Esophagus (tissue), 2 donors: ENCODE measurements at regions not wholly inside any gene's neighbourhood (a gene's known extent, or its start where the extent isn't known, plus 50 kb on each side); places are given as distances from the start of the nearest gene placed in this dataset.
"Not testable (repeated sequence)": the region's sequence is repeated elsewhere in the genome, so short reads cannot be mapped to it uniquely, and the experiment has no call there.

Experiments used
- H3K27ac ChIP-seq, 2 donors: one replicate each; pipeline ENCODE4 v1.5.1; 2013; ENCODE audit warnings: low read depth in 2 of 2, mild to moderate bottlenecking in 2 of 2, inconsistent platforms in 1 of 2, low read length in 1 of 2, moderate library complexity in 1 of 2
- H3K27me3 ChIP-seq, 2 donors: one replicate each; pipeline ENCODE4 v1.6.1; 2013; ENCODE audit warnings: low read length in 2 of 2, control low read depth in 1 of 2, mild to moderate bottlenecking in 1 of 2; ENCODE audit not compliant: insufficient read depth in 2 of 2, control insufficient read depth in 1 of 2
- H3K36me3 ChIP-seq, 2 donors: one replicate each; pipeline ENCODE4 v1.6.1; 2013; ENCODE audit warnings: low read length in 1 of 2; ENCODE audit not compliant: control insufficient read depth in 2 of 2, insufficient read depth in 2 of 2
- H3K4me1 ChIP-seq, 2 donors: one replicate each; pipeline ENCODE4 v1.6.1; 2013; ENCODE audit warnings: low read length in 1 of 2; ENCODE audit not compliant: control insufficient read depth in 2 of 2, insufficient read depth in 2 of 2
- H3K4me3 ChIP-seq, 2 donors: one replicate each; pipeline ENCODE4 v1.5.1; 2013; ENCODE audit warnings: low read length in 2 of 2, mild to moderate bottlenecking in 2 of 2, low read depth in 1 of 2, moderate library complexity in 1 of 2
- H3K9me3 ChIP-seq, 2 donors: one replicate each; pipeline ENCODE4 v1.6.1; 2013; ENCODE audit warnings: mild to moderate bottlenecking in 2 of 2, low read depth in 1 of 2, low read length in 1 of 2, moderate library complexity in 1 of 2; ENCODE audit not compliant: control insufficient read depth in 2 of 2, insufficient read depth in 1 of 2
- WGBS, 2 donors: extraction: QIAGEN DNeasy Blood & Tissue Kit; methylation state at CpG; one replicate each; pipeline ENCODE4 v1.1.7; 2013; 5-methylcytosine and 5-hydroxymethylcytosine counted together
- donor health status: healthy with polysubstance abuse.
- donor health status: Bipolar disorder and iron deficiency.

DNA sequence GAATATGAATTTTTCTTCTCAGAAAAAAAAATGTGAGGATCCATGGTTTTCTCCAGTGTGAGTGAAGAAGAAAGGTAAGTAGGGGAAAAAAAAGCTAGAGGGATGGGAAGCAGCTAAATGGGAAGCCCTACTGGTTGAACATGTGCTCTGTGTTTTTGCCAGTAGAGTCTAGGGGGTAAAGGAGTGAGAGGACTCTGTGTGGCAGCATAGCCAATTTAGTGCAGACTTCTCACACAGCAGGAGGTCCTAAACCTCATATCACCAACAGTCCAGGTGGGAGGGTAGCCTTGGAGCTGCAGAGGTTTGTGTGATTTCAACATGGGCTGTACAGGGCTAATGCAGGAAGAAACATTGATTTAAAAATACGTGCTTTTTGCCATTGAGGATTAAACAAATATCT lies 334.5 kb upstream of the SPHKAP start:
- Histone ChIP-seq H3K4me1 (no peaks in the 10 kb centered on the region), H3K27me3 (no peaks in the 10 kb centered on the region), H3K4me3 (no peak overlapping the region), H3K9me3 (no peaks in the 10 kb centered on the region), H3K27ac (no peak overlapping the region), H3K36me3 (no peaks in the 10 kb centered on the region)
- 44 to 45% methylated on average over 1 of the region's 1 CpG for WGBS, 2 donors

DNA sequence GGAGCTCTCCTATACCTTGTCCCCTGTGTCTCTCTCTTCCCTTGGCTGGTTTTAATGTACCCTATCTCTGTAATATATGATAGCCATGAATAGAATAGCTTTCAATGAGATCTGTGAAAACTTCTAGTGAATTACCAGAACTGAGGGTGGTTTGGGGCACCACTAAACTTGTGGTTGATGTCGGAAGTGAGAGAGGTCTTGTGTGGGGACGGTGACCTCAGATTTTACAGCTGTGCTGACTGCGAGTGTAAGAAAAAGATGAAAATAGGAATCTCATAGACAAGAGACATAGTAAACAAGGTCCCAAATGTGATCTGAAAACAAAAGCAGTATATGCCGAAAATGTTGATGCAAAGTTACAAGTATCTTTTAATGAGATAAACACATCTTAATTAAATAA lies 332.0 kb upstream of the SPHKAP start:
- not testable (repeated sequence) for H3K4me1 ChIP-seq, H3K27ac ChIP-seq, H3K36me3 ChIP-seq, H3K9me3 ChIP-seq, H3K27me3 ChIP-seq, H3K4me3 ChIP-seq
- 83 to 89% methylated on average over 4 of the region's 4 CpGs for WGBS, 2 donors

DNA sequence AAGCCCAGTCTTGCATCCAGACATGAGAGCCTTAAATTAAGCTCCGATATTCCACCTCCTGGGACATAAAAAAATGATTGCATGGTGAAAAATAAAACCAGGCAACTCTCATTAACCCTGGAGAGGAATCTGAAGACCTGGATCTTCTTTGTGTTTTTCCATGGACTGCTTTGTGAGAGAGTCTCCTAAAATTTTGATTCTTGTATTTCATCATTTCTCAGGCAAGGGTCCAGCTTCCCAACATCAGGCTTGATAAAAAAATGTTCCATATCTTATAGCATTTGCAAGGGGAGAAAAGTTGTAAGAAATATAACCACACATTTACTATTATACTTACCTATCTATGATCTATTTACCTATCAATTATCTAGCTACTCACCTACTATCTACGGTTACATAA lies 327.5 kb upstream of the SPHKAP start:
- no peaks in the 10 kb centered on the region for H3K4me1 ChIP-seq
- no peaks in the 10 kb centered on the region for H3K27me3 ChIP-seq
- 30 to 45% methylated on average over 2 of the region's 2 CpGs for WGBS, 2 donors
- no peak overlapping the region for H3K27ac ChIP-seq
- H3K4me3 ChIP-seq: no peak overlapping the region
- H3K36me3 ChIP-seq: no peaks in the 10 kb centered on the region
- H3K9me3 ChIP-seq: no peaks in the 10 kb centered on the region

DNA sequence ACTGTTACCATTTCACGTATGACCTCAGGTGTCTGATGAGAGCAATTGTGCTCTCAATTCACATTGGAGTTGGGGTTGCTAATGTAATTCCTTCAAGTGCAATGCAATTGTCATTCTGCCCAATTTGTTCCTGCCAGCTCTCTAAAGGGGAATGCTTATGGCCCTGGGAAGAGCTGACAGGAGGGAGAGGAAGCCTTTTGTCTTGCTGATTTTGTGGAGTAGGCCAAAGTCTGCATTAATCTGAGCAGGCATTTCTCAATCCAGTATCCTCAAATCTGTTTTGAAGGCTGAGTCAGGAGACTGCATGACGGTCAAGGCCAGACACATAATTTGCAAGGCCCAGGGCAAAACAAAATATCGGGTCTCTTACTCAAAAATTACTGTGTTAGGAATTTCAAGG lies 326.4 kb upstream of the SPHKAP start:
- Histone ChIP-seq H3K36me3 (no peaks in the 10 kb centered on the region), H3K4me1 (no peaks in the 10 kb centered on the region), H3K27ac (no peak overlapping the region), H3K27me3 (no peaks in the 10 kb centered on the region), H3K9me3 (no peaks in the 10 kb centered on the region), H3K4me3 (no peak overlapping the region)
- WGBS, 2 donors: 57% methylated on average over 3 of the region's 3 CpGs

DNA sequence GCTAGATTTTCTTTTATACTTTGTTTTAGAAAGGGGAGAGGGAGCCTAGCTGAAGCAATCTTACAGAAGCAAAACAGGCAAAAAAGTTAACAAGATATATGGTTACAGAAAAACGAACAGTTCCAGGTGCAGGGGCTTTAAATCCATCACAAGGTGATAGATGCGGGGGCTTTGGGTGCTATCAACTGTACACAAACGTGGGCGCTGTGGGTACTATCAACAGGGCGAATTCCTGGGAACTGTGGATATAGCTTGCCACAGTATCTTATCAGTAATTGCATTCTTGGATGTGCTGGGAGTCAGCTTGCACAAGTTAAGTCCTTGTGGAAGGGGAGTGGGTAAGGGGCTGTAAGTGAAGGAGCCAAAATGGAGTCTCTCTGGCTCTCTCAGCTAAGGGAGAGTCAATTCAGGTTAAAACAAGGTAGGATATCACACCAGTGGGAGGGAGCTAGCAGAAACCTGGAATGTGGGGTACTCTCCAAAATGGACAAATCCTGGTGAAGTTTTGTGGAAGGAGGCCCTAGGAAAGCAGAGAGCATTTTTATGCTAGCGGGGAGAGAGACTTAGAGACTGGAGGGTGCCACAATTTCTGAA lies 325.8 kb upstream of the SPHKAP start:
- no peaks in the 10 kb centered on the region for H3K36me3 ChIP-seq
- no peaks in the 10 kb centered on the region for H3K27me3 ChIP-seq
- H3K4me1 ChIP-seq: no peaks in the 10 kb centered on the region
- WGBS, 2 donors: 56 to 57% methylated on average over 6 of the region's 6 CpGs
- H3K9me3 ChIP-seq: no peaks in the 10 kb centered on the region
- no peak overlapping the region for H3K4me3 ChIP-seq
- H3K27ac ChIP-seq: no peak overlapping the region

DNA sequence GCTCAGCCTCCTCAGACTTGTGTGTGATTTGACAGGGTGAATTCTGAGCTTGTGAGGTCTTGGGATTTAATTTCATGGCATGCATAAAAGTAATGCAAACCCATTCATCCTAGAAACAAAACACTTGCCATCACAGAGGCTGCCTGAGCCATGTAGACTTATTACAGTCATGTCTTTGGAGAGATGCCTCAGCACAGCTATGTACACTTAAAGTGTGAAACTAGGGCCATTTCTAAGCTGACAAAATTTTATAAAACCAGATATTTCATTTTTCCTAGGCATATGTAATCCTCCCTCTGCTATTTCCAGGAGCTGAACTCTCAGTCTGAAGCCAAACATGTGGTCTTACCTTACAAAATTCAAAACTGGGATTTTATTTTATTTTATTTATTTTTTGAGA lies 322.2 kb upstream of the SPHKAP start:
- no peaks in the 10 kb centered on the region for H3K27me3 ChIP-seq
- H3K4me3 ChIP-seq: no peak overlapping the region
- H3K27ac ChIP-seq: no peak overlapping the region
- peaks cover 0 to 3% of the 10 kb centered on the region in 2 donors for H3K9me3 ChIP-seq
- H3K36me3 ChIP-seq: no peaks in the 10 kb centered on the region
- no peaks in the 10 kb centered on the region for H3K4me1 ChIP-seq

DNA sequence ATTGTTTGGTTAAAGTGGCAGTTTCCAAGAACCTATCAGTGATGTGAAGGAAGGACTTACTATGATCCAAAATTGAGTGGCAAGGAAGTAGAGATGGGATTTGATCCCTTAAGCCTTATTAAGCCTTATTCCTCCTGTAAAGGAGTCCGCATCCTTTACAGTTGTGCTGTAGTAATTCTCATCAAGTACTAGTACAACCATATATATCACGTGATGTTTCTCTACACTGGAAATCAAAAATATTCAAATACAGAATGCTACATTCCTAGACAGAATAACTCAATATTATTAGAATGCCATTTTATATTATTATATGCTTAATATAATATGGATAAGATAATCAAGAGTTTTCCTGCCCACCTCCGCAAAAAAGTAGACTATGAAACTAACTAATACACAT lies 312.4 kb upstream of the SPHKAP start:
- Histone ChIP-seq H3K9me3 (peaks cover 0 to 2% of the 10 kb centered on the region in 2 donors), H3K4me3 (no peak overlapping the region), H3K27ac (no peak overlapping the region), H3K36me3 (no peaks in the 10 kb centered on the region), H3K4me1 (no peaks in the 10 kb centered on the region), H3K27me3 (no peaks in the 10 kb centered on the region)
- WGBS, 2 donors: 92 to 94% methylated on average over 3 of the region's 3 CpGs

DNA sequence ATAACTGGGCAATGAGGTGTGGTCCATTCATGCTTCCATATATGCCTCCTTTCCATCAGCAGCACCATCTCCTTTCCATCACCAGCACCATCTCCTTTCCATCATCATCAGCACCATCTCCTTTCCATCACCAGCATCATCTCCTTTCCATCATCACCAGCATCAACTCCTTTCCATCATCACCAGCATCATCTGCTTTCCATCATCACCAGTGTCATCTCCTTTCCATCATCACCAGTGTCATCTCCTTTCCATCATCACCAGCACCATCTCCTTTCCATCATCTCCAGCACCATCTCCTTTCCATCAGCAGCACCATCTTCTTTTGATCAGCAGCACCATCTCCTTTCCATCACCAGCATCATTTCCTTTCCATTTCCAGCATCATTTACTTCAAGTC lies 297.5 kb upstream of the SPHKAP start:
- Histone ChIP-seq H3K4me3 (no peak overlapping the region), H3K27ac (no peak overlapping the region), H3K4me1 (no peaks in the 10 kb centered on the region)

DNA sequence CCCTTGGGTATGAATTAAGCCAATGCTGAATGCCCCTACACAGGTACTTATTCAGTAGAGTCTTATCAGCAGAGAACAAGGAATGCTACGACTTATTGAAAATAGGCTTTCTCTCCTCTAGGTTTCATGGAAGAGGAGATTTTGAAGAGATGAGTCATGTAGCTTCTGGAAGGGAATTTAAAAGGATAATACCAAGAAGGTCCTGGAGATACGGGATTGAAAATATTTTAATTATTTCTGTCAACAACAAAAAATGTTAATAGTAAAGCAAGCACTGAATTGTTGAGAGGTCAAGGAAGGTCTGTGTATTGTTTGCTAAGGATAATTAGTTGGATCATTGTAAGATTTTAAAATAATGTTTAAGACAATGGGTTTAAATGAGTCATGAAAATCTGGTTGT lies 293.0 kb upstream of the SPHKAP start:
- Histone ChIP-seq H3K4me1 (no peaks in the 10 kb centered on the region), H3K27ac (no peak overlapping the region), H3K27me3 (no peaks in the 10 kb centered on the region), H3K4me3 (no peak overlapping the region), H3K36me3 (no peaks in the 10 kb centered on the region), H3K9me3 (peaks cover 0 to 2% of the 10 kb centered on the region in 2 donors)
- WGBS, 2 donors: 47 to 52% methylated on average over 2 of the region's 2 CpGs

More for the DNA sequence above, 297.5 kb upstream of the SPHKAP start:
- no peaks in the 10 kb centered on the region for H3K36me3 ChIP-seq
- no peaks in the 10 kb centered on the region for H3K9me3 ChIP-seq
- H3K27me3 ChIP-seq: no peaks in the 10 kb centered on the region

DNA sequence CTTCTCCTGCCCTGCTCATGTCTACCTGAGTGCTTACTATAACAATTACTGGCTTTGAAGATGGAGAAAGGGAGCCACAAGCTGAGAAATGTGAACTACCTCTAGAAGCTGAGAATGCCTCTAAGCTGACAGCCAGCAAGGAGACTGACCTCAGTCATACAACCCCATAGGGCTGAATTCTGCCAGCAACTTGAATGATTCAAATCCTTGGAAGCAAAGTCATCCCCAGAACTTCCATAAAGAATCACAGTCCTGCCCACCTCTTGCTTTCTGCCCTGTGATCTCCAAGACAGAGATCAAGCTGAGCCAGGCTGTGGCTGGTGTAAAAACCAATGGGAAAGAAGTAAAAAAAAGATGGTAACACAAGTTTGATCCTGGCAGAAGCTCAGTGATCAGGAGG lies 288.2 kb upstream of the SPHKAP start:
- H3K27ac ChIP-seq: no peak overlapping the region
- H3K36me3 ChIP-seq: no peaks in the 10 kb centered on the region
- no peaks in the 10 kb centered on the region for H3K27me3 ChIP-seq
- H3K4me3 ChIP-seq: no peak overlapping the region
- no peaks in the 10 kb centered on the region for H3K4me1 ChIP-seq
- H3K9me3 ChIP-seq: peaks cover 0 to 2% of the 10 kb centered on the region in 2 donors
